Hepatocyte (in vitro differentiated cells): ENCODE measurements at regions not wholly inside any gene's neighbourhood (a gene's known extent, or its start where the extent isn't known, plus 50 kb on each side); places are given as distances from the start of the nearest gene placed in this dataset.

Source experiments
- DNase-seq: peaks from one replicate; pipeline ENCODE4 v3.0.0-alpha.2; 2016; ENCODE audit warnings: low spot score
- H2AFZ ChIP-seq: fragments of 200-600 bp; sonication (generic); 2 replicates; pipeline ENCODE4 v1.6.0; 2016; ENCODE audit warnings: antibody characterized with exemption, mild to moderate bottlenecking
- H3K27ac ChIP-seq: fragments of 200-600 bp; sonication (generic); 2 replicates; pipeline ENCODE4 v1.5.1; 2016; ENCODE audit warnings: mild to moderate bottlenecking
- H3K27me3 ChIP-seq: fragments of 200-600 bp; sonication (generic); 2 replicates; pipeline ENCODE4 v1.6.1; 2016
- H3K36me3 ChIP-seq: fragments of 200-600 bp; sonication (generic); replicated peaks from 2 replicates; pipeline ENCODE4 v1.5.1; 2016; ENCODE audit warnings: low read depth; ENCODE audit not compliant: insufficient read depth
- H3K4me1 ChIP-seq: fragments of 200-600 bp; sonication (generic); 2 replicates; pipeline ENCODE4 v1.5.1; 2016; ENCODE audit warnings: mild to moderate bottlenecking, moderate library complexity; ENCODE audit not compliant: insufficient read depth
- H3K4me2 ChIP-seq: fragments of 200-600 bp; sonication (generic); 2 replicates; pipeline ENCODE4 v1.6.0; 2016
- H3K4me3 ChIP-seq: fragments of 200-600 bp; sonication (generic); 2 replicates; pipeline ENCODE4 v1.5.1; 2016; ENCODE audit warnings: mild to moderate bottlenecking
- H3K79me2 ChIP-seq: fragments of 200-600 bp; sonication (generic); 2 replicates; pipeline ENCODE4 v1.6.0; 2017; ENCODE audit warnings: mild to moderate bottlenecking
- H3K9me2 ChIP-seq: fragments of 200-600 bp; sonication (generic); replicated peaks from 2 replicates; pipeline ENCODE4 v1.6.0; 2017; ENCODE audit warnings: mild to moderate bottlenecking; ENCODE audit not compliant: insufficient read depth
- H3K9me3 ChIP-seq: fragments of 200-600 bp; sonication (generic); 2 replicates; pipeline ENCODE4 v1.5.1; 2016; ENCODE audit warnings: low read depth, mild to moderate bottlenecking
- H4K20me1 ChIP-seq: fragments of 200-600 bp; sonication (generic); 2 replicates; pipeline ENCODE4 v1.6.0; 2016; ENCODE audit warnings: mild to moderate bottlenecking; ENCODE audit not compliant: insufficient read depth, poor library complexity, severe bottlenecking
- EZH2 ChIP-seq: fragments of 200-600 bp; sonication (generic); IDR thresholded peaks from 2 replicates; pipeline ENCODE4 v1.6.1; 2016; ENCODE audit warnings: antibody characterized with exemption, mild to moderate bottlenecking, borderline replicate concordance
- EZH2phosphoT487 ChIP-seq: fragments of 200-600 bp; sonication (generic); IDR thresholded peaks from one replicate; pipeline ENCODE4 v1.6.1; 2018; ENCODE audit warnings: antibody characterized with exemption, mild to moderate bottlenecking, low read depth, moderate library complexity; ENCODE audit not compliant: unreplicated experiment, severe bottlenecking
- WGBS: methylation state at CpG from one replicate; pipeline ENCODE4 v1.1.6; 2016; ENCODE audit warnings: low lambda C conversion rate; ENCODE audit errors: missing lambda C conversion rate; 5-methylcytosine and 5-hydroxymethylcytosine counted together
- TF ChIP-seq, protein P1 (sequence below): fragments of 200-600 bp; sonication (generic); IDR thresholded peaks from 2 replicates; pipeline ENCODE4 v1.5.1; 2016; ENCODE audit warnings: antibody characterized with exemption, mild to moderate bottlenecking; ENCODE audit not compliant: poor library complexity

DNA sequence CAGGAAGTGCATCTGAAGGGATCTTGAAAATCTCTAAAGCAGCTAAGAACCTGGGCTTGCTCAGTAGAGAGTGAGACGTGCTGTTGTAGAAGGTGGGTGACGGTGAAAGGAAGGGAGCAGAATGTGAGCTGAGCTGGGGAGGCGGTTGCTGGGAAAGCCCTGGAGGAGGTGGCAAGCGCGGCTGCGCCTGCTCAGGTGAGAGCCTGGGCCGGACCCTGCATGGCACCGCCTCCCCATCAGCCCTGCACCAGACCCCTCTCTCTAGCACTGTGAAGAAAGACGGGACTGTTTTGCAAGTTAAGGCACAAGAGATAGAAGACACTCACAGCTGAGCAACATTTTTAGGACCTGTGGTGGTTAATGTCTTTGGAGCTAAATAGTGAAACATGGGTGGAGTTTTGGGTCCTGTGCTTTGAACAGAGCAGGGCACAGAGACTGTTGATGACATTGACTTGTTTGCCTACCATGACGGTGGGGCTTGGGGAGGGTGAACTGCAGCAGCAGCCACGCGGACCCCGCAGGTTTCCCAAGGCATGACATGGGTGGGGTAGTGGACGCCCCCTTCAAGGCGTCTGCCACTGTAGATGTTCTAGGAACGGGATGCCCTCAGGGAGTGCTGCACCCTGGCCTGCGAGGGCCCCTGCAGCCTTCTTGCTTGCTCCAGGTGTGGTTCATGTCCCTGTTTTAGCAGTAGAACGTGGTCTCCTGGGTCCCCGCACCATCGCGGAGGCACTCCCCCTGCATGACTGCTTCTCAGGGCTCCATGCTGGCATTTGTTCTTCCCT lies 245.3 kb downstream of the TSN start:
- Histone ChIP-seq H3K4me2 (no peak overlapping the region), H3K27ac (no peak overlapping the region), H3K4me1 (peaks cover 4% of the 10 kb centered on the region), H3K9me3 (no peaks in the 10 kb centered on the region), H4K20me1 (no peaks in the 10 kb centered on the region), H3K4me3 (no peak overlapping the region), H3K79me2 (no peaks in the 10 kb centered on the region), H3K27me3 (no peaks in the 10 kb centered on the region), H2AFZ (no peak overlapping the region), H3K9me2 (no peaks in the 10 kb centered on the region), H3K36me3 (no peaks in the 10 kb centered on the region)
- no peak for DNase-seq
- TF ChIP-seq EZH2phosphoT487 (no peak), EZH2 (no peak)
- TF ChIP-seq, protein P1, sequence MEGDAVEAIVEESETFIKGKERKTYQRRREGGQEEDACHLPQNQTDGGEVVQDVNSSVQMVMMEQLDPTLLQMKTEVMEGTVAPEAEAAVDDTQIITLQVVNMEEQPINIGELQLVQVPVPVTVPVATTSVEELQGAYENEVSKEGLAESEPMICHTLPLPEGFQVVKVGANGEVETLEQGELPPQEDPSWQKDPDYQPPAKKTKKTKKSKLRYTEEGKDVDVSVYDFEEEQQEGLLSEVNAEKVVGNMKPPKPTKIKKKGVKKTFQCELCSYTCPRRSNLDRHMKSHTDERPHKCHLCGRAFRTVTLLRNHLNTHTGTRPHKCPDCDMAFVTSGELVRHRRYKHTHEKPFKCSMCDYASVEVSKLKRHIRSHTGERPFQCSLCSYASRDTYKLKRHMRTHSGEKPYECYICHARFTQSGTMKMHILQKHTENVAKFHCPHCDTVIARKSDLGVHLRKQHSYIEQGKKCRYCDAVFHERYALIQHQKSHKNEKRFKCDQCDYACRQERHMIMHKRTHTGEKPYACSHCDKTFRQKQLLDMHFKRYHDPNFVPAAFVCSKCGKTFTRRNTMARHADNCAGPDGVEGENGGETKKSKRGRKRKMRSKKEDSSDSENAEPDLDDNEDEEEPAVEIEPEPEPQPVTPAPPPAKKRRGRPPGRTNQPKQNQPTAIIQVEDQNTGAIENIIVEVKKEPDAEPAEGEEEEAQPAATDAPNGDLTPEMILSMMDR, result no peak
- whole genome bisulfite sequencing, result 86% methylated on average over 21 of the region's 21 CpGs

DNA sequence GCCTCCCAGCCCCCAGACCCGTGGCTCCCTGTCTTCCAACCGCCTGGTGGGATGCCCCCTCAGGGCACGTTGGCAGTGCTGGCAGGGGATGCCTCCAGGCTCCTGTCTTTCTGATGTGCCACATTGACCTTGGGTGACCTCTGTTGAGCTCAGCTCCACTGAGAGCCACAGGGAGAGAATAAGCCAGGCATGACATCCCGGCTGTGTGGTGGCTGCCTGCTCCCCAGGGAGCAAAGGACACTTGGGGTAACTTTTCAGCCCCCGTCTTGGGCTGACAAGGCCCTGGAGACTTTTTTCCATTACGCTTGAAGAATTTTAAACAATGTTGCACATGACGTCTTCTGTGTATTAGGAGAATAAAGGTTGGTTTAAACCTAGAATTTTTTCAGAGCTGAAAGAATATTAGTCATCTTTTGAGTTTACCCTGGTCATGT lies 246.0 kb downstream of the TSN start:
- Histone ChIP-seq H3K4me2 (no peak overlapping the region), H3K36me3 (no peaks in the 10 kb centered on the region), H4K20me1 (no peaks in the 10 kb centered on the region), H3K9me3 (no peaks in the 10 kb centered on the region), H3K4me1 (peaks cover 4% of the 10 kb centered on the region), H3K27me3 (no peaks in the 10 kb centered on the region), H2AFZ (no peak overlapping the region), H3K9me2 (no peaks in the 10 kb centered on the region), H3K27ac (no peak overlapping the region), H3K79me2 (no peaks in the 10 kb centered on the region), H3K4me3 (no peak overlapping the region)
- 85% methylated on average over 7 of the region's 7 CpGs for WGBS
- TF ChIP-seq, protein P1, result no peak
- TF ChIP-seq EZH2 (no peak), EZH2phosphoT487 (no peak)
- DNase-seq, result no peak

DNA sequence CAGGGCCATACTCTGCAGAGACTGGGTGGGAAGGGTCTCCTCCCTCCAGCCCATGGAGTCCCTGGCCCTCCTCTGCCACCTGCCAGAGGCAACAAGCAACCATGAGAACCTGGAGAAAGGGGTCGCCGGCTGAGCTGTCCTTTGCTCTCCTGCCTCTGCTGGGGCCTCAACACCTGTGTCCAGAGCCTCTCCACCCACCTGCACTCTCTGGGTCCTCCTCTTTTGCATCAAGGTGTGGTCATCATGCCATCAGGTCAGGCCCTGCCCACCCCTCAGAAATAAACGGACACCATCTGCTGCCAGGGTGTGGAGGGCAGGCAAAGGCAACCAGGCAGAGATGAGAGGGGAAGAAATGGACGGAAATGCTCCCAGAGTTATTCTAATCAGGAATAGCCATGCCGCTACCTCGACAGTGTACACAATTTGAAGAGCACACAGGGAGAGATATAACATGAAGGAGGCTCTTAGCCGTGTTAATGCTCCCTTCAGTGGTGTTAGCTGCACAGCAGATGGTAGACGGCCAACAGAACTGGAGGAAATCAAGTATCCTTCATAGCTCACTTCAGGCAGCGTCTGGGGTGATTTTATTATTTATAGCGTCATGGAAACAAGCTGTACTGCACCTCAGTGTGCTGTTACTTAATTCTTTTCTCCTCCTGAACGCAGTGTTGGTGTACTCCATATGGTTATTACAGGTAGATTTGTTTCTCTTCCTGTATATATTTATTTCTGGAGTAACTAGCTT lies 247.9 kb downstream of the TSN start:
- H3K27ac ChIP-seq, result no peak overlapping the region

More for the DNA sequence above, 247.9 kb downstream of the TSN start:
- H3K79me2 ChIP-seq, result no peaks in the 10 kb centered on the region
- 93% methylated on average over 11 of the region's 11 CpGs for WGBS
- peaks cover 12% of the 10 kb centered on the region for H3K4me1 ChIP-seq
- no peaks in the 10 kb centered on the region for H3K9me3 ChIP-seq
- no peaks in the 10 kb centered on the region for H3K27me3 ChIP-seq
- H3K4me3 ChIP-seq, result no peak overlapping the region
- H2AFZ ChIP-seq, result no peak overlapping the region
- no peaks in the 10 kb centered on the region for H3K36me3 ChIP-seq
- TF ChIP-seq EZH2phosphoT487 (no peak), EZH2 (no peak)
- TF ChIP-seq, protein P1, result no peak
- no peaks in the 10 kb centered on the region for H3K9me2 ChIP-seq
- H3K4me2 ChIP-seq, result no peak overlapping the region
- no peak for DNase-seq
- H4K20me1 ChIP-seq, result no peaks in the 10 kb centered on the region
